ENCODE measurements at regions not wholly inside any gene's neighbourhood (a gene's known extent, or its start where the extent isn't known, plus 50 kb on each side); places are given as distances from the start of the nearest gene placed in this dataset.

GRCh38 chr12:92394895-92395294, 249.2 kb upstream of the BTG1 start:
- TF ChIP-seq, protein P1, sequence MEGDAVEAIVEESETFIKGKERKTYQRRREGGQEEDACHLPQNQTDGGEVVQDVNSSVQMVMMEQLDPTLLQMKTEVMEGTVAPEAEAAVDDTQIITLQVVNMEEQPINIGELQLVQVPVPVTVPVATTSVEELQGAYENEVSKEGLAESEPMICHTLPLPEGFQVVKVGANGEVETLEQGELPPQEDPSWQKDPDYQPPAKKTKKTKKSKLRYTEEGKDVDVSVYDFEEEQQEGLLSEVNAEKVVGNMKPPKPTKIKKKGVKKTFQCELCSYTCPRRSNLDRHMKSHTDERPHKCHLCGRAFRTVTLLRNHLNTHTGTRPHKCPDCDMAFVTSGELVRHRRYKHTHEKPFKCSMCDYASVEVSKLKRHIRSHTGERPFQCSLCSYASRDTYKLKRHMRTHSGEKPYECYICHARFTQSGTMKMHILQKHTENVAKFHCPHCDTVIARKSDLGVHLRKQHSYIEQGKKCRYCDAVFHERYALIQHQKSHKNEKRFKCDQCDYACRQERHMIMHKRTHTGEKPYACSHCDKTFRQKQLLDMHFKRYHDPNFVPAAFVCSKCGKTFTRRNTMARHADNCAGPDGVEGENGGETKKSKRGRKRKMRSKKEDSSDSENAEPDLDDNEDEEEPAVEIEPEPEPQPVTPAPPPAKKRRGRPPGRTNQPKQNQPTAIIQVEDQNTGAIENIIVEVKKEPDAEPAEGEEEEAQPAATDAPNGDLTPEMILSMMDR (IDR thresholded peaks at IDR 0.05 in 2 of 3, conservative IDR thresholded peaks at IDR 0.05 in 1 of 3; ENCODE audit: borderline replicate concordance in 1 of 3, insufficient read depth in 1 of 3, low read depth in 2 of 3, low read length in 2 of 3) = no peak
- TF ChIP-seq ELF1 (IDR thresholded peaks at IDR 0.05; ENCODE audit: borderline replicate concordance, low read depth) (no peak), ATF3 (IDR thresholded peaks at IDR 0.05) (no peak), POLR2A (IDR thresholded peaks at IDR 0.05; ENCODE audit: borderline replicate concordance, extremely low read depth, insufficient read depth, insufficient read length) (no peak), POLR2AphosphoS5 (IDR thresholded peaks at IDR 0.05; ENCODE audit: low read depth, low read length) (no peak), SRF (IDR thresholded peaks at IDR 0.05; ENCODE audit: low read depth) (no peak), EZH2 (IDR thresholded peaks at IDR 0.05) (no peak), EZH2phosphoT487 (IDR thresholded peaks at IDR 0.05; ENCODE audit: borderline replicate concordance) (no peak)

Data from HCT116 (cell line).